GM19239 (cell line): ENCODE measurements at regions not wholly inside any gene's neighbourhood (a gene's known extent, or its start where the extent isn't known, plus 50 kb on each side); places are given as distances from the start of the nearest gene placed in this dataset.

Experiments
- DNase-seq: peaks from one replicate; pipeline ENCODE4 v3.0.0; 2011; ENCODE audit warnings: low spot score; ENCODE audit not compliant: insufficient read length
- FAIRE-seq: peaks from 2 replicates; lab custom pipeline; 2011; peaks lifted over from hg19 to GRCh38; lab: Jason Lieb, UNC

DNA sequence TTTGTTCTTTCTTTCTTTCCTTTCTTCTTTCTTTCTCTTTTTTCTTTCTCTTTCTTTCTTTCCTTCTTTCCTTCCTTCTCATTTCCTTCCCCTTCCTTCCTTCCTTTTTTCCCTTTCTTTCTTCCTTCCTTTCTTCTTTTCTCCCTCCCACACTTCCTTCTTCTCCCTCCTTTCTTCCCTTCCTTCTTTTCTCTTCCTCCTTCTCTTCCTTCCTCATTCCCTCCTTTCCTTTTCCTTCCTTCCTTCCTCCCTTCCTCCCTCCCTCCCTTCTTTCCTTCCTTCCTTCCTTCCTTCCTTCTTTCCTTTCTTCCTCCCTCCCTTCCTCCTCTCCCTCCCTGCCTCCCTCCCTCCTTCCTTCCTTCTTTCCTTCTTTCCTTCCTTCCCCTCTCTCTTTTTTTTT lies 755.7 kb upstream of the GRM7 start:
- DNase-seq (no peak), FAIRE-seq (no peak)

DNA sequence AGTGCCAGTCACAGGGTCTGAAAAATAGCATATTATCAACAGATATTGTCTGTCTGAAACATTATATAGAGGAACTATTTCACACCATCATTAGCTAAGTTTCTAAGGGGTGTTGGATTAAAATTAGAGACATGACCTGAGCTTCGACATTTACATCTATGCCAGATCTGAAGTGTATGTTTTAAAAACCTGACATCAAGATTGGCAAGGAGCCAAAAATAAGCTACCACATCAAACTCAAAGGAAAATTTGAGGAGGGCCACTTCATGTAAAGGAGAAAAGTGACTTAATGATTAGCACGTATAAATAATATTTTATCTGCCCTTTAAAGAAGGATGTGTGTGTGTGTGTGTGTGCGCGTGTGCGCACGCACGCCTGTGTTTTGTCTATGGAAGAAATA lies 752.0 kb upstream of the GRM7 start:
- DNase-seq (no peak), FAIRE-seq (no peak)

DNA sequence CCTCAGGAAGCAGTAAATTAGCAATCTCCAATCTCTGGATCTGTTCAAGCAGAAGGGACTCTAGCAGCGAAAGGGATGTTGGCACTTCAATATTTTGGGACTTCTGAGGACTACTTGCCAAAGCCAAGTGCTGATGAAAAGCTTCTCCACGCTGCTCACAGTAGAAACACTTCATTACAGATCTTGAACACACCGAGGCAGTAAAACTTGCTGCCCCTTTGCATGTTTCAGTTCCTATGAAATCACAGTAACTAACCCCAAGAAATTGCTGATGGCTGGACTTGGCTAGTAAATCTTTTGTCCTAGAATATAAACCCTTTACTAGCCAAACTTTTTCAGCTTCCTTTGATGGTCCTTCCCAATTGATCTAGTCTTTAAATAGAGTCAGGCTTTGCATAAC lies 750.5 kb upstream of the GRM7 start:
- FAIRE-seq (no peak), DNase-seq (no peak)

DNA sequence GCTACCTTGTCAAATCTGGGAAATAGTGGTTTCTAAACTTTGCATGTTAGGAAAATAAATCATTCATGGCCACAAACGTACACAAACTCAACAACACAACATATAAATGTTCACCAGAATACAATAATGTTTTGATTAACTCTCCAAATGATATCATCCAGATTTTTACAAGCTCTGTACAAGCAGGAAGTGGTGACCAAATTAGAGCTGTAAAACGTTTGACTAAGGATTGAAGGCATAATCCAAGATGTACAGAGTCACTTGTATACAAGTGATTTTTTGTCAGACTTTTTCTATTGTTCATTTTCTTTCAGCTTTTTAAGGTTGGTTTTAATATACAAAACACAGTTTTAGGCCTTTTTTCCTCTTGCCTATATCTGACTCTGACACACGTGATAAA lies 748.4 kb upstream of the GRM7 start:
- DNase-seq (no peak), FAIRE-seq (no peak)

DNA sequence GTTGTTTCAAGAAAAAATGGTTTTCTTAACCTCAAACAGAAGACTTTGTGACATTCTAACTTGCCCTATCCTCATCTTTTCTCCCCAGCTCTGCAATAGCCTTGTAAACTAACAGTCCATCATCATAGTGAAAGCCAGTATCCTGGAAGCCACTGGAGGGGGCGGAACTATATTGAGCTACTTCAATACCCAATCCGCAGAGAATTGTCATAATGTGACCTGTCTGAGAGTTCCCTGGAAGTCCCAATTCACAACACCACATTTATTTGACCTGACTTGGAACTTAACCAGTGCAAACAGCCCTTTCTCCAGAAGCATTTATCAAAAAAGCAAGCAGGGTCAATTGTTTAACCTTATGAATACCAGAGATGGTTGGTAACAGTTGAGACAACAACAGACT lies 747.6 kb upstream of the GRM7 start:
- DNase-seq (no peak), FAIRE-seq (no peak)

DNA sequence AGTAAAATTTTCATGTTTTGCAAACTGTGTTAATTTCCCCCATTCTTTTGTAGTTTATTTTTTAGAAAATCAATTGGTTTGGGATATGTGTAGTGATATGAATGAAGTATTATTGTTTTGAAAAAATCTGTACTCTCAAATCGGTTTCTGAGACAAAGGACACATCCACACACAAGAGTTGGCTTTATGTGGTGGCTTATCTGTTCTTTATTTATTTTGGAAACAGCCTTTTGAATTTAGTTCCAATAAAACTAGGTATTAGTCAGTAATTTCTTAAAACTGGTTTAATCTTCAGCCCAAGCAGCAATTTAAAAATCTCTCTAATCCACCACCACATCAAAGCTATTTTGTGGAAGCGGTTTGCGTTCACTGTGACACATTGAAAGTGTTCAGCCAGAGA lies 741.5 kb upstream of the GRM7 start:
- FAIRE-seq: no peak

DNA sequence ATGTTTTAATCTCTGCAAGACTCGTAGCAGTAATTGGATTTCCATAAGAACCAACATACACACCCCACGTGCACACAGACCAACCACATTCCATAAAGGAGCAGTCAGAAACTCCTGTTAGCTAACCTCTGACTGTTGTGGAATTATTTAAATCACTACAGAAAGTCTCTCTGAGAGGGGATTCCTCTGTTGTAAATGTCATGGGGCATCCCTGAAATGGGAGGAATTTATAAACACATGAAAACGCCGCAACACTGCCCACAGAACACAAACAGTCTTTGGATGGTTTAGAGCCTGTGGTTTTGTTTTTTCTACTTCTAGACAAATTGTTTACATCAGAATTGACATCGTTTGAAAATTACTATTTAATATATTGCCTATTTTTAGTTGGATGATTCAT lies 740.1 kb upstream of the GRM7 start:
- DNase-seq: no peak
- FAIRE-seq: no peak

More for the DNA sequence above, 741.5 kb upstream of the GRM7 start:
- DNase-seq: no peak

DNA sequence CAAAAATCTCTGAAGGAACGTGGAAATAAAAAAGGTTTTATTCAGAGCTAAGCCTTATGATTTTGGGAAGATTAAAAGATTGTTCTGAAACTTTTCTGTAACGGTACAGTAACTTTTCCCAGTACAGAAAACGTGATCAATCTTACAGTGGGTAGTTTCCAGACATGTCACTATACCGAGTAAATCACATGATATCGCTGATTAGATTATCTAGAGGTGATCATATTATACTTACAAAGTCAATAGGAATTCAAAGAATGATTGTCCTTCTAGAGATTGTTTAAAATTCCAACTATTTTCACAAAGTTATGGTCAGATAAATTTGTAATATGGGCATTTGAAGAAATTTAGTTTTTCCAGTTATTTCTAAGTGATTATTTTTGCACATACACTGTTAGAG lies 736.0 kb upstream of the GRM7 start:
- DNase-seq (no peak), FAIRE-seq (no peak)

DNA sequence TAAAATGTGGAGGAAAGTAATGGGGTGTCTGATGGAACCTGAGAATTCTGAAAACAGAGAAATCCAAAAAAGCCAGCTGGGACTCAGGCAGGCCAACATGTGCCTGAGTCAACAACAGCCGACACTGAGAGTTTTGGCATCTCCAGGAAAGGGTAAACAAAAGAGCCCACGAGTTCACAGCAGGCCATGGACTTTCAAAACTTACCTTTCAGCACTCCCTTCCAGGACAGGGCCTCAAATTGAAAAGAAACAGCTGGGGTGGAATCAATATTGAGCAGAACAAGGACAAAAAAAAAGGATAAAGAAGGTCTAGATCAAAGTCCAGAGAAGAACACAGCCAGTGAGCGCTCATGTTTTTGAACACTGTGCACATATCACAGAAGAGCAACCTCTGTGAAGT lies 735.4 kb upstream of the GRM7 start:
- DNase-seq (no peak), FAIRE-seq (no peak)

DNA sequence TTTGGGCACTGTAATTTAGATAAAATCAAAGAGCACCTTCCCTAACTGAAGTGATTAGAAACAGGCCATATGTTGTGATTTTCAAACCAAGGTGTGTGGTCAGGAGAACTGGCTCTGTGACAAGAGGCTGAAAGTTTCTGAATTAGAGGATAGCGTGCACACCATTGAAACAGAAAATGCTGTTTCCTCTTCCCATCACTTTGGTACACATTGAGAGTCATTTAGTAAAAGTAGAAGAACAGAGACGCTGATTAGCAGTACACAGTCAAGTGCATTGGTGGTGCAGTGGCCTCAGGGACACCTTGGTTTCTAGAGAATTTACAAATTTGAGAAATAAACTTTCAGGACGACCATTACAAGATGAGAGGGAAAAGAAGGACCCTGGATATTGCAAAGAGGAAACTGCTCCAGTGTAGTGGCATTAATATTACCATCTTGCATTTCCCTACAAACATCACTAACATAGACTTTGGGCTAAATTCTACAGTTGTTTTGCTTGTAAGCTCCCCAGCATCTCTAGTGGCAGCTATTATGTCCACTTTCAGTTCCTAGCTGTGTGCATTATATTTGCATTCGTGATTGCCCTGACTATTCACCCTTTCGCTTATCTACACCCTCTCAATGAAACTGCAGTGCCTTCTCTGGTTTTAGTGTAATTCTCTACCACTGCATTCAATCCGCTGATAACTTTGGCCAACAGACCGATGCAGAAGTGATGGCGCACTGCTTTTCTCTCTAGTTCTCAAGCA lies 728.1 kb upstream of the GRM7 start:
- FAIRE-seq (no peak), DNase-seq (no peak)

DNA sequence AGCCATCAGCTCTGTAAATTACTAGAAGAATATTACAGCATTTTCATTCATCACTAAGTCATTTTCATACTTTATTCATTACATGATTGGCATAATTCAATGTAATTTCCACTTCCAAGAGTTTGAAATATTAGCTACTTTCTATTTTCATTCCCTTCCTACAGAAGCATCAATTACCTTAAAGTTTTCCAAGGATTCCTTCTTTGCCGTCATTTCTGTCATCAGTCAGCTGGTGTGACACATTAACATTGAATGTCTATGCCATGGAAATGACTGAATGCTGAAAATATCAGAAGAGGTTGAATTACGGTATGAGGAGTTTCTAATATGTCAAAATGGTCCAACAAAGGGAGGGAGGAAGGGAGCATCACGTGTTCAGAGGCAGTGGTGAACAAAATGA lies 718.2 kb upstream of the GRM7 start:
- FAIRE-seq: no peak
- DNase-seq: no peak

DNA sequence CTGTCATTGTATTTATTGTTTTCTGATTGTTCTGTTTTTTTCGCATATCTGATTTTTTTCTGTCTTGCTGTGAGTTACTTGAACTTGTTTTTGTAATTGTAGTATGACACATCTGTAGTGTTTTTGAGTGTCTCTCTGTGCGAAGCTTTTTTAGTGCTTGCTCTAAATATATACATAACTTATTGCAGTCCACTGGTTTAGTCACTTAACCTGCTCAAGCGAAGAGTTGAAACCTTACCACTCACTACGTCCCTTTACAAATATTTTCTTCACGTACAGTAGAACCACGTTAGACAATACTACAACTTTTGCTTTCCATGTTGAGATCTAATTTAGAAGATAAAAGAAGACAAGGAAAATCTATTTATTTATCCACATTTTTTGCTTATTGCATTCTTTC lies 713.0 kb upstream of the GRM7 start:
- FAIRE-seq (no peak), DNase-seq (no peak)

DNA sequence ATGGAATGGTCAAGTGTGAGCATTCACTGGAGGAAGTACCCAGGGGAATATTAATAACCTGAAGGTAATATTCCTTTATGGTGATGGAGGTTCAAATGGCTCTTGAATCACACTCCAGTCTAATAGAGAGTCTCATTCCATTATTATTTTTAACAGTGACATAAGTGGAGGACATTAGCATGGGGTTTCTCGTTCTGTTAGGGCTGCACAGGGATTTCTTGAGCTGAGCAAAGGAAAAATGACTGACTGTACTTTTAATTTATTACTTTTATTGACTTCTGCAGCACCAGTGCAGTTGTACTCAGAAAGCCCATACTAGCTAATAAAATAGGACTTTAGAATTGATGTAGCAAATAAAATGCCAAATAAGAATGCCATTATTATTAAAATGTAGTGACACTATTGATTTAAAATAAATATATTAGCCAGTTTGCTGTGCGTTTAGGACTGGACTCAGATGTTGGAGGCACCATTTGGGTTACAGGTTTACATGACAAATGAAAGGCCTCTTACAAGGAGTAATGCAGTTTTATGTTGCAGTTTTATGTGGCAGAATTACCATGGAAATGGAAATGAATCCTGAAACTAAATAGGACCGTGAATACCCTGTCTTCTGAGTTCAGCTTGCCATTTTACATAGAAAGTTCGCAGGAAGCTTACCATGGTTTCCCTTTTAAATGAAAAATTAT lies 705.1 kb upstream of the GRM7 start:
- DNase-seq (no peak), FAIRE-seq (no peak)

DNA sequence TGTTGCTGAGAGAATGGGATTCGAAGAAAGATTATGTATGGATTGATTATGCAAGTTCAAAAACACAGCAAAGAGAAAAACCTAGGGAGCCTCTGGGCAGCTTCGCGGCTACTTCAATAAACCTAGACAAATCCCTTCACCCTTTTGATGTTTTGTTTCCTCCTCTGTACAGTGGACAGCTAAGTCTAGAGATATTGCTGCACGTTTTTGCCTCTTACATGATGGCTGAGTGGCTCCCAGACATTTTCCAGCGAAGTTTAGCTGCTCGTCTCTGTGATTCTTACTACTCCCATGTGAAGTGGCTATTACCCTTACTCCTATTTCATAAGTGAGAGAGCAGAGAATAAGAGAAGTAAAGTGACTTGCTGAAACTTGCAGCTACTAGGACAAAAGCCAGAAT lies 695.0 kb upstream of the GRM7 start:
- DNase-seq (no peak), FAIRE-seq (no peak)

DNA sequence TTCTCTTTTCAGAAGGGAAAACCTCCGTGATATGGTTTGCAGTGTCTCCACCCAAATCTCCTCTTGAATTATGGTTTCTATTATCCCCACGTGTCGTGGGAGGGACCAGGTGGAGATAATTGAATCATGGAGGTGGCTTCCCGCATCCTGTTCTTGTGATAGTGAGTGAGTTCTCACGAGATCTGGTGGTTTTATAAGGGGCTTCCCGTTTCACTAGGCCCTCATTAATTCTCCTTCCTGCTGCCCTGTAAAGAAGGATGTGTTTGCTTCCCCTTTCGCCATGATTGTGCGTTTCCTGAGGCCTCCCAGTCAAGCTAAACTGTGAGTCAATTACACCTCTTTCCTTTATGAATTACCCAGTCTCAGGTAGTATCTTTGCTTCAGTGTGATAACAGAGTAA lies 692.7 kb upstream of the GRM7 start:
- DNase-seq: no peak
- FAIRE-seq: no peak

DNA sequence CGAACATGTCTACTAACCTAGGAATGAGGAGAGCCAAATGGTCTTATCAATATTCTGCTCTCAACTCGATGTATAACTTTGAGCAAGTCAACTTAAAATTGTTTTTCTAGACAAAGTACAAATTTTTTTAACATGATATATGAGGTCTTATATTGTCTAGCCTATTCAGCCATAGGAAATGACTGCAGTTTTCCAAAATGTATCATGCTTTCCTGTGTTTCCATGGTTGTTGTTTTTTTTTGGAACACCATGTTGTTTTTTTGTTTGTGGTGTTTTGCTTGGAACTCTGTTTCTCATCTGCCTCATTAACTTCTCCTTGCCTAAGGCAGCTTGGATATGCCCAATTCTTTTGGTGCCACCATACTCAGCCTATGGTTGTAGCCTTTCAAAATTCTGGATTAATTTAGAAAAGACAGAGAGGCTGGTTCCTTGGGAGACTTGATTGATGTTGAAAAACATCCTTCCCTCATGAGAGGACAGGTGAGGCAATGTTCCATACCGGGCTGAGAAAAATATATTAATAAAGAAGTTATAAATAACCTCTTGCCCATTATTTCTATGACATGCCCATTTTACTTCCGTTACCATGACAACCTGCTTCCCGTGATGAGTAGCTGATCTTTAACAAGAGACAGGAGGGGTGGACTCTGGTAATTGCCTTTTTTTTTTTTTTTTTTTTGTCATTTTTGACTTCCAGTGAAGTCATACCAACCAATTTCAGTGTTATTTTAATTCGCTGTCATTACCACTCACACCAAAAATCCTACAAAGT lies 687.9 kb upstream of the GRM7 start:
- DNase-seq (no peak), FAIRE-seq (no peak)

DNA sequence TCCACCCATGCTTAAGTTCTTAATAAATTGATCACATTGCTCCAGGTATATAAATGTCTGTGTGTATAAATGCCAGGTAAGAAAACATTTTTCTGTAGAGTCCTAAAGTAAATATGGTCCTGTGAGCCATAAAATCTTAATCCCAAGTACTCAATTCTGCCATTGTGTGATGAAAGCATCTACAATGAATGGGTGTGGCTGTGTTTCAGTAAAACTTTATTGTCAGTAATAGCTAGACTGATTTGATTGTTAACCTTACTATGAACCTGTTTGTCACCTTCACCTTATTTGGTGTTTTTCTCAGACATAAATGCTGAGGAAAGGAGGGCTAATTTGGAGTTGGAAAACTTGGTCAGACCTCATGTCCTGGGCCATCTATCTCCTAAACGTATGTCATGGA lies 683.5 kb upstream of the GRM7 start:
- FAIRE-seq (no peak), DNase-seq (no peak)

DNA sequence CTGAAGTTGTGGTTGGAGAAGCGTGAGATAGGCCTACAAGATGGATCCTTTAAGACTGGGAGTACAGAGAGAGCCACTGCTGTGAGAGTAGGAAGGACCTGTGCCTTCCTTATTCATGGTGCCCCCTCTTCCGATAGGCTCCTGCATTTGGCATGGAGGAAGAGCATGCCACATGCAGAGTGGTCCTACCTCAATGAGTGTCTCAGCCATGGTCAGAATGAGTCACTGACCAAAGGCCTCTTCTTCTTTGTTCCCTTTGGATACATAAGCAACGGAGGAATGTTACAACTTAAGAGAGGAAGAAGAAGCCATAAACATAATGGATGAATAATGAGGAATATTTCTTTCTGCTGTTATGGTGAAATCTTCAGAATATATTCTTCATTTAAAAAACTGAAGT lies 681.2 kb upstream of the GRM7 start:
- no peak for FAIRE-seq
- no peak for DNase-seq

DNA sequence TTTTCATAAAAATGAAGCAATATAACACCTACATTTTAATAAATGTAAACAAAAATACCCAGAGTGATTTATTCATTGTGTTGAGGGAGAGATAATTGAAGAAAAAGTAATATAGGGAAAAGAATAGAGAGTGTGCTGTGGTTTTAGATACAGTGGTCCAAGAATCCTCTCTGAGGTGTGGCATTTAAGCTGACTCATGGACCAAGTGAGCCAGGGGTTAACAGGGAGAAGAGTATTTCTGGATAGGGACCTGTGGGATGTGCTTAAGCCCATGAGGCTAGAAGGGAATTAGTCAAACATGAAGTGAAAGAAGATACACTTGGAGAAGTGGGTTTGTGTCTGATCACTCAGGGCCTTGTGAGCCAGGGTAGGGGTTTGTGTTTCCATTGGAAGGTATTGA lies 680.7 kb upstream of the GRM7 start:
- no peak for DNase-seq
- no peak for FAIRE-seq

DNA sequence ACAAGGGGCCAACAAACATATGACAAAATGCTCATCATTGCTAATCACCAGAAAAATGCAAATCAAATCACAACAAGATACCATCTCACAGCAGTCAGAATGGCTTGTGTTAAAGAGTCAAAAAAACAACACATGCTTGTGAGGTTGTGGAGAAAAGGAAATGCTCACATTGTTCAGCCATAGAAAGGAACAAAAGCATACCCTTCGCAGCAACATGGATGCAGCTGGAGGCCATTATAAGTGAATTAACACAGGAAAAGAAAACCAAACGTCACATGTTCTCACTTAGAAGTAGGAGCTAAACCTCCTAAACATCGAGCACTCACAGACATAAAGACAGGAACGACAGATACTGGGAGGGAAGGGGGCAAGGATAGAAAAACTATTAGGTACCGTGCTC lies 678.4 kb upstream of the GRM7 start:
- DNase-seq: no peak
- FAIRE-seq: no peak

DNA sequence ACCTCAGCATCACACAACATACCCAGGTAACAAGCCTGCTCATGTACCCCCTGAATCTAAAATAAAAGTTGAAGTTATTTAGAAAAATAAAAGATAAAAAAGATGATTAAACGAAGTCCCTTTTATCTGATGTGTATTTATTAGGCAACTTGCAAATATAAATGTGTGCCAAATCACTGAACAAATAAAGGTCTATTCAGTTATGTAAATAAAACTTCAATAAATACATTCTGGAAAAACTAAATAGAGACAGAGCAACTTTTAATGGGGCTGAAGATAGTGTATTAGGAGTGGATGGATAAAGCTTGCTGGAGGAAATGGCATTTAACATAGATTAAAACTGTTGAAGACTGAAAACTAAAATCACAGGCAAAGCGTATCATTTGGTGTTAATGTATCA lies 678.0 kb upstream of the GRM7 start:
- FAIRE-seq (no peak), DNase-seq (no peak)
